H1 (cell line): ENCODE measurements at regions not wholly inside any gene's neighbourhood (a gene's known extent, or its start where the extent isn't known, plus 50 kb on each side); places are given as distances from the start of the nearest gene placed in this dataset.

Source experiments
- CTCF ChIA-PET: fragments of 300-600 bp; sonication (Branson Sonifier 250); formaldehyde crosslinking; loops from one replicate; lab custom pipeline; 2021; ENCODE audit not compliant: partially characterized antibody; lab: Charles Lee
- POLR2A ChIA-PET: fragments of 300-600 bp; sonication (Branson Sonifier 250); formaldehyde crosslinking; loops from one replicate; lab custom pipeline; 2021; ENCODE audit warnings: inconsistent platforms; ENCODE audit not compliant: partially characterized antibody; lab: Charles Lee
- DNase-seq, 2 experiments: peaks; one replicate each; pipeline versions ENCODE4 v3.0.0 to v3.0.0-alpha.2; 2010 to 2022; ENCODE audit warnings: low spot score in 2 of 2, low read depth in 1 of 2, mixed read lengths in 1 of 2
- FAIRE-seq: peaks from 2 replicates; lab custom pipeline; 2011; peaks lifted over from hg19 to GRCh38; lab: Jason Lieb, UNC
- H2AFZ ChIP-seq: 2 replicates; pipeline ENCODE4 v1.8.1; 2012; ENCODE audit warnings: low read length, inconsistent platforms
- H2AK5ac ChIP-seq: 2 replicates; pipeline ENCODE4 v1.6.1; 2013; ENCODE audit warnings: low read depth, low read length
- H2BK120ac ChIP-seq: replicated peaks from 2 replicates; pipeline ENCODE3; 2013; ENCODE audit warnings: low read depth, low read length, inconsistent platforms
- H2BK12ac ChIP-seq: 2 replicates; pipeline ENCODE4 v1.6.1; 2013; ENCODE audit warnings: low read depth, low read length
- H2BK15ac ChIP-seq: 2 replicates; pipeline ENCODE4 v1.6.1; 2013; ENCODE audit warnings: low read length
- H2BK20ac ChIP-seq: 2 replicates; pipeline ENCODE4 v1.6.1; 2013; ENCODE audit warnings: low read length
- H2BK5ac ChIP-seq: 2 replicates; pipeline ENCODE4 v1.6.1; 2013; ENCODE audit warnings: low read depth, low read length
- H3K14ac ChIP-seq: 2 replicates; pipeline ENCODE4 v1.6.1; 2013; ENCODE audit warnings: inconsistent platforms; ENCODE audit not compliant: insufficient read length
- H3K18ac ChIP-seq: 2 replicates; pipeline ENCODE4 v1.6.1; 2013; ENCODE audit warnings: low read length; ENCODE audit errors: extremely low read depth
- H3K23ac ChIP-seq: 2 replicates; pipeline ENCODE4 v1.6.1; 2013; ENCODE audit warnings: inconsistent platforms; ENCODE audit not compliant: insufficient read length
- H3K23me2 ChIP-seq: 2 replicates; pipeline ENCODE4 v1.6.1; 2013; ENCODE audit warnings: low read depth, low read length
- H3K27ac ChIP-seq: 2 replicates; pipeline ENCODE4 v1.6.1; 2011; ENCODE audit warnings: low read depth, low read length, inconsistent platforms
- H3K27me3 ChIP-seq, 4 experiments: replicated peaks in 1 of 4; 1 replicate in 1 of 4; 2 replicates in 3 of 4; pipeline versions ENCODE4 v1.6.1 to v1.8.1; 2011 to 2013; ENCODE audit warnings: low read length in 3 of 4, mild to moderate bottlenecking in 3 of 4, inconsistent platforms in 2 of 4, mixed read lengths in 2 of 4, moderate library complexity in 1 of 4; ENCODE audit not compliant: control insufficient read depth in 3 of 4, insufficient read depth in 3 of 4; ENCODE audit errors: extremely low read depth in 1 of 4
- H3K36me3 ChIP-seq, 4 experiments: 2 replicates each; pipeline versions ENCODE4 v1.6.1 to v1.8.1; 2011 to 2013; ENCODE audit warnings: mild to moderate bottlenecking in 4 of 4, low read length in 3 of 4, moderate library complexity in 2 of 4, control low read depth in 1 of 4, inconsistent platforms in 1 of 4; ENCODE audit not compliant: insufficient read depth in 4 of 4, control insufficient read depth in 2 of 4
- H3K4ac ChIP-seq: replicated peaks from 2 replicates; pipeline ENCODE3; 2013; ENCODE audit warnings: low read length, low read depth, mixed read lengths, inconsistent platforms; ENCODE audit not compliant: insufficient read length
- H3K4me1 ChIP-seq, 4 experiments: replicated peaks in 1 of 4; 1 replicate in 1 of 4; 2 replicates in 3 of 4; pipeline versions ENCODE4 v1.6.1 to v1.8.1; 2011 to 2013; ENCODE audit warnings: low read length in 3 of 4, inconsistent platforms in 2 of 4, mixed read lengths in 1 of 4; ENCODE audit not compliant: insufficient read depth in 4 of 4, control insufficient read depth in 3 of 4
- H3K4me2 ChIP-seq, 2 experiments: 2 replicates each; pipeline versions ENCODE4 v1.6.1 to v1.8.1; 2011 to 2013; ENCODE audit warnings: low read depth in 2 of 2, low read length in 2 of 2, control low read depth in 1 of 2, inconsistent platforms in 1 of 2, mild to moderate bottlenecking in 1 of 2; ENCODE audit not compliant: insufficient read depth in 1 of 2
- H3K4me3 ChIP-seq, 4 experiments: fragments of 200-600, 300-600 bp in 1 of 4; sonication (generic), shearing (Covaris generic), sonication (Bioruptor Twin) in 1 of 4; 2 replicates each; pipeline versions ENCODE4 v1.5.1 to v1.8.1; 2011 to 2016; ENCODE audit warnings: low read length in 4 of 4, low read depth in 3 of 4, control low read depth in 2 of 4, inconsistent platforms in 2 of 4, mild to moderate bottlenecking in 2 of 4, mixed read lengths in 1 of 4, moderate library complexity in 1 of 4; ENCODE audit not compliant: insufficient read depth in 2 of 4; ENCODE audit errors: extremely low read depth in 1 of 4
- H3K56ac ChIP-seq: replicated peaks from 2 replicates; pipeline ENCODE3; 2013; ENCODE audit warnings: low read depth, mild to moderate bottlenecking, mixed read lengths, low read length, inconsistent platforms; ENCODE audit not compliant: insufficient read length
- H3K79me1 ChIP-seq: 2 replicates; pipeline ENCODE4 v1.6.1; 2013; ENCODE audit warnings: low read depth, low read length, control low read depth
- H3K79me2 ChIP-seq, 2 experiments: 2 replicates each; pipeline versions ENCODE4 v1.6.1 to v1.8.1; 2012 to 2013; ENCODE audit warnings: low read length in 2 of 2, mild to moderate bottlenecking in 2 of 2, inconsistent platforms in 1 of 2; ENCODE audit not compliant: insufficient read depth in 2 of 2, control insufficient read depth in 1 of 2
- H3K9ac ChIP-seq, 4 experiments: replicated peaks in 1 of 4; 1 replicate in 1 of 4; 2 replicates in 3 of 4; pipeline versions ENCODE4 v1.6.1 to v1.8.1; 2011 to 2013; ENCODE audit warnings: low read depth in 3 of 4, low read length in 3 of 4, control low read depth in 2 of 4, mild to moderate bottlenecking in 2 of 4, moderate library complexity in 2 of 4, inconsistent platforms in 1 of 4; ENCODE audit errors: extremely low read depth in 1 of 4
- H3K9me3 ChIP-seq, 2 experiments: 2 replicates each; pipeline versions ENCODE4 v1.6.1 to v1.8.1; 2012 to 2013; ENCODE audit warnings: mild to moderate bottlenecking in 2 of 2, moderate library complexity in 2 of 2, control low read depth in 1 of 2, inconsistent platforms in 1 of 2, low read depth in 1 of 2, low read length in 1 of 2, mixed read lengths in 1 of 2; ENCODE audit not compliant: insufficient read depth in 2 of 2
- H4K20me1 ChIP-seq, 2 experiments: replicated peaks in 1 of 2; 2 replicates each; pipeline versions ENCODE3 to v1.8.1; 2011 to 2013; ENCODE audit warnings: inconsistent platforms in 2 of 2, low read length in 2 of 2, mild to moderate bottlenecking in 1 of 2; ENCODE audit not compliant: insufficient read depth in 2 of 2, control insufficient read depth in 1 of 2
- H4K5ac ChIP-seq: 2 replicates; pipeline ENCODE4 v1.6.1; 2013; ENCODE audit warnings: low read length, low read depth, mixed read lengths, inconsistent platforms; ENCODE audit not compliant: insufficient read length
- H4K8ac ChIP-seq: 2 replicates; pipeline ENCODE4 v1.8.0; 2013; ENCODE audit warnings: mild to moderate bottlenecking, moderate library complexity, low read length, inconsistent platforms; ENCODE audit not compliant: insufficient read depth; ENCODE audit errors: extremely low read depth
- H4K91ac ChIP-seq: replicated peaks from 2 replicates; pipeline ENCODE3; 2013; ENCODE audit warnings: low read length, mixed read lengths, inconsistent platforms; ENCODE audit not compliant: insufficient read length
- BACH1 ChIP-seq: IDR thresholded peaks from 2 replicates; pipeline ENCODE4 v1.6.1; 2012; ENCODE audit warnings: low read length, improper control_type of control experiment
- BCL11A ChIP-seq, 2 experiments: IDR thresholded peaks; one replicate each; pipeline ENCODE4 v1.6.1; 2011; ENCODE audit warnings: low read depth in 2 of 2, low read length in 2 of 2, mild to moderate bottlenecking in 2 of 2
- HDAC2 ChIP-seq, 2 experiments: fragments of 300-600 bp in 1 of 2; sonication (generic) in 1 of 2; IDR thresholded peaks; 2 replicates each; pipeline ENCODE4 v1.6.1; 2011 to 2012; ENCODE audit warnings: low read depth in 2 of 2, low read length in 2 of 2, mild to moderate bottlenecking in 2 of 2, moderate library complexity in 2 of 2, borderline replicate concordance in 1 of 2, inconsistent platforms in 1 of 2
- KDM4A ChIP-seq: IDR thresholded peaks from one replicate; pipeline ENCODE4 v1.7.1; 2012; ENCODE audit warnings: low read depth, mild to moderate bottlenecking, moderate library complexity, low read length, inconsistent platforms; ENCODE audit not compliant: severe bottlenecking
- RAD21 ChIP-seq, 2 experiments: IDR thresholded peaks in 1 of 2; conservative IDR thresholded peaks in 1 of 2; 2 replicates each; pipeline ENCODE4 v1.6.1; 2011; ENCODE audit warnings: low read depth in 2 of 2, low read length in 2 of 2, improper control_type of control experiment in 1 of 2, inconsistent platforms in 1 of 2, mild to moderate bottlenecking in 1 of 2, moderate library complexity in 1 of 2
- WGBS, 2 experiments: shearing (Covaris generic) in 1 of 2; methylation state at CpG; one replicate each; pipeline versions ENCODE4 v1.1.6 to v1.1.7; 2013 to 2015; ENCODE audit warnings: low lambda C conversion rate in 2 of 2, mixed read lengths in 2 of 2, inconsistent platforms in 1 of 2, low coverage in 1 of 2, missing lambda C conversion rate in 1 of 2; ENCODE audit not compliant: insufficient replicate concordance in 2 of 2, insufficient coverage in 1 of 2, insufficient read length in 1 of 2; ENCODE audit errors: extremely low coverage in 1 of 2, missing lambda C conversion rate in 1 of 2; 5-methylcytosine and 5-hydroxymethylcytosine counted together
- TF ChIP-seq, protein P1 (sequence below): IDR thresholded peaks from 2 replicates; pipeline ENCODE4 v1.6.1; 2012; ENCODE audit warnings: inconsistent platforms

DNA sequence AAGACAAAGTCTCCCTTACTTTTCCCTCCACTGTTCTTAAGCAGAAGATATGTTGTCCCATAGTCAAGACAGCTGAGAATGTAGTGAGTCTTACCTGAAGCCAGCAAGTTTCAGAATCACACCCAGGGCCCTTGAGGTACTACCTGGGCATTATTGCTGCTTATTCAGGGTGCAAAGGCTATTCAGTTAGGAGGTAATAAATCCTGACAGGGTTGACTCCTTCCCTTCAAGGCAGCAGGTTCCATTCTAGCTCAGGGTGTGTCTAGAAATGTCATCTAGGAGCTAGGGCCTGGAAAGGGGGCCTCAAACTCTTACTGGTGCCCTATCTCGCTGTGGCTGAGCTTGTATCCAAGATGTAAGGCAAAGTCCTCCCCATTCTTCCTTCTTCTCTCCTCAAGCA is 259.0 kb downstream of the FAT4 start:
- no peaks in the 10 kb centered on the region for H3K27me3 ChIP-seq
- CTCF ChIA-PET: interaction anchor here (1.2 to 1.5 kb wide), 3 partner anchors 9 to 25 kb away, joined by 3 read pairs; no protein-coding TSS in a partner anchor
- H2BK12ac ChIP-seq: no peak overlapping the region
- no peak overlapping the region for H3K23ac ChIP-seq
- H3K14ac ChIP-seq: no peak overlapping the region
- FAIRE-seq (no peak), DNase-seq (no peak)
- POLR2A ChIA-PET: no interaction called here
- no peaks in the 10 kb centered on the region for H4K20me1 ChIP-seq
- H2BK5ac ChIP-seq: no peak overlapping the region
- H3K56ac ChIP-seq: no peak overlapping the region
- H3K27ac ChIP-seq: no peak overlapping the region
- no peaks in the 10 kb centered on the region for H3K79me1 ChIP-seq
- TF ChIP-seq KDM4A (no peak), RAD21 (IDR thresholded peaks at IDR 0.05 in 1 of 2, conservative IDR thresholded peaks at IDR 0.05 in 1 of 2; ENCODE audit: low read depth in 2 of 2, low read length in 2 of 2) (no peak), BCL11A (IDR thresholded peaks at IDR 0.05; ENCODE audit: low read depth in 2 of 2, low read length in 2 of 2) (no peak), BACH1 (no peak), HDAC2 (IDR thresholded peaks at IDR 0.05; ENCODE audit: borderline replicate concordance in 1 of 2, low read depth in 2 of 2, low read length in 2 of 2) (no peak)
- TF ChIP-seq, protein P1, sequence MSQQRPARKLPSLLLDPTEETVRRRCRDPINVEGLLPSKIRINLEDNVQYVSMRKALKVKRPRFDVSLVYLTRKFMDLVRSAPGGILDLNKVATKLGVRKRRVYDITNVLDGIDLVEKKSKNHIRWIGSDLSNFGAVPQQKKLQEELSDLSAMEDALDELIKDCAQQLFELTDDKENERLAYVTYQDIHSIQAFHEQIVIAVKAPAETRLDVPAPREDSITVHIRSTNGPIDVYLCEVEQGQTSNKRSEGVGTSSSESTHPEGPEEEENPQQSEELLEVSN: no peak
- H4K8ac ChIP-seq: no peak overlapping the region
- H2AFZ ChIP-seq: no peak overlapping the region
- 100% methylated on average over 1 of the region's 1 CpG; no CpG with 5 or more reads in 1 of the 2 experiments for WGBS, 2 experiments
- no peaks in the 10 kb centered on the region for H3K23me2 ChIP-seq
- H3K79me2 ChIP-seq: no peaks in the 10 kb centered on the region
- no peak overlapping the region for H3K4ac ChIP-seq
- no peak overlapping the region for H3K18ac ChIP-seq
- H3K4me1 ChIP-seq: no peaks in the 10 kb centered on the region
- no peak overlapping the region for H3K9ac ChIP-seq
- no peak overlapping the region for H2AK5ac ChIP-seq
- H2BK15ac ChIP-seq: no peak overlapping the region
- no peak overlapping the region for H3K4me3 ChIP-seq
- H3K9me3 ChIP-seq: no peaks in the 10 kb centered on the region
- H3K4me2 ChIP-seq: no peak overlapping the region
- H2BK20ac ChIP-seq: no peak overlapping the region
- H2BK120ac ChIP-seq: no peak overlapping the region
- H4K5ac ChIP-seq: no peak overlapping the region
- no peak overlapping the region for H4K91ac ChIP-seq
- no peaks in the 10 kb centered on the region for H3K36me3 ChIP-seq
